B cell (primary cell): ENCODE measurements at regions not wholly inside any gene's neighbourhood (a gene's known extent, or its start where the extent isn't known, plus 50 kb on each side); places are given as distances from the start of the nearest gene placed in this dataset.

Source experiments
- ATAC-seq: fragments of 200-7000 bp; cut with Tn5 transposase; one replicate; pipeline ENCODE4 v1.10.0; 2021; ENCODE audit warnings: low read depth, mild to moderate bottlenecking, moderate number of reproducible peaks, moderate library complexity
- CTCF ChIA-PET: fragments of 350-600 bp; sonication (Branson Sonifier 250); formaldehyde crosslinking; loops from one replicate; lab custom pipeline; 2021; ENCODE audit warnings: antibody characterized with exemption, inconsistent platforms; lab: Charles Lee
- POLR2A ChIA-PET: fragments of 350-600 bp; sonication (Branson Sonifier 250); formaldehyde crosslinking; loops from one replicate; lab custom pipeline; 2021; ENCODE audit warnings: antibody characterized with exemption; lab: Charles Lee
- DNase-seq: peaks from one replicate; pipeline ENCODE4 v3.0.0; 2013
- H2AFZ ChIP-seq: 2 replicates; pipeline ENCODE4 v1.6.1; 2012; ENCODE audit warnings: mild to moderate bottlenecking, low read depth, low read length; ENCODE audit not compliant: insufficient read depth, poor library complexity, severe bottlenecking
- H3K27ac ChIP-seq, 2 donors: 1 replicate in 1 of 2; 2 replicates in 1 of 2; pipeline ENCODE4 v1.5.1; 2012 to 2013; ENCODE audit warnings: low read length in 2 of 2, mild to moderate bottlenecking in 2 of 2, moderate library complexity in 1 of 2
- H3K27me3 ChIP-seq, 4 experiments: fragments of 200-600 bp in 1 of 4; sonication (generic) in 1 of 4; replicated peaks in 1 of 4; 1 replicate in 2 of 4; 2 replicates in 2 of 4; pipeline versions ENCODE4 v1.6.1 to v1.7.0; 2013 to 2016; ENCODE audit warnings: low read length in 3 of 4, mild to moderate bottlenecking in 2 of 4, mixed read lengths in 1 of 4, moderate library complexity in 1 of 4; ENCODE audit not compliant: insufficient read depth in 4 of 4, control insufficient read depth in 3 of 4; ENCODE audit errors: control extremely low read depth in 1 of 4
- H3K36me3 ChIP-seq, 2 experiments: replicated peaks in 1 of 2; 1 replicate in 1 of 2; 2 replicates in 1 of 2; pipeline versions ENCODE4 v1.6.1 to v1.7.1; 2013; ENCODE audit warnings: low read length in 1 of 2; ENCODE audit not compliant: insufficient read depth in 2 of 2, control insufficient read depth in 1 of 2; ENCODE audit errors: control extremely low read depth in 1 of 2, extremely low read depth in 1 of 2
- H3K4me1 ChIP-seq, 2 donors: fragments of 200-600 bp in 1 of 2; sonication (generic) in 1 of 2; 1 replicate in 1 of 2; 2 replicates in 1 of 2; pipeline versions ENCODE4 v1.5.1 to v1.6.1; 2013 to 2017; ENCODE audit warnings: low read length in 2 of 2; ENCODE audit not compliant: control insufficient read depth in 2 of 2, insufficient read depth in 2 of 2
- H3K4me2 ChIP-seq: replicated peaks from 2 replicates; pipeline ENCODE3; 2012; ENCODE audit warnings: mild to moderate bottlenecking, low read depth, low read length; ENCODE audit not compliant: poor library complexity, severe bottlenecking
- H3K4me3 ChIP-seq, 5 experiments: fragments of 200-600 bp in 1 of 5; sonication (generic) in 1 of 5; 1 replicate in 3 of 5; 2 replicates in 2 of 5; pipeline versions ENCODE4 v1.5.1 to v1.7.0; 2011 to 2016; ENCODE audit warnings: low read length in 4 of 5, mild to moderate bottlenecking in 4 of 5, low read depth in 2 of 5, control low read depth in 1 of 5, moderate library complexity in 1 of 5; ENCODE audit not compliant: insufficient read depth in 1 of 5; ENCODE audit errors: control extremely low read depth in 1 of 5, extremely low read depth in 1 of 5
- H3K79me2 ChIP-seq: fragments of 200-600 bp; sonication (generic); one replicate; pipeline ENCODE4 v1.6.0; 2016; ENCODE audit warnings: low read length; ENCODE audit not compliant: control insufficient read depth, insufficient read depth
- H3K9ac ChIP-seq: fragments of 200-600 bp; sonication (generic); 2 replicates; pipeline ENCODE4 v1.6.1; 2017; ENCODE audit warnings: mild to moderate bottlenecking, low read length, moderate library complexity
- H3K9me3 ChIP-seq, 3 donors: one replicate each; pipeline versions ENCODE4 v1.6.1 to v1.7.1; 2013; ENCODE audit warnings: low read length in 2 of 3; ENCODE audit not compliant: control insufficient read depth in 2 of 3, insufficient read depth in 1 of 3; ENCODE audit errors: control extremely low read depth in 1 of 3
- H4K20me1 ChIP-seq: 2 replicates; pipeline ENCODE4 v1.6.0; 2012; ENCODE audit warnings: mild to moderate bottlenecking, low read length; ENCODE audit not compliant: insufficient read depth, control insufficient read depth, poor library complexity, severe bottlenecking
- H3K27ac Mint-ChIP-seq: one replicate; pipeline ENCODE4 v1.8.0; 2021; ENCODE audit warnings: mixed read lengths
- H3K27me3 Mint-ChIP-seq: one replicate; pipeline ENCODE4 v1.8.0; 2021; ENCODE audit warnings: mixed read lengths
- H3K4me1 Mint-ChIP-seq: one replicate; pipeline ENCODE4 v1.8.0; 2021; ENCODE audit warnings: mixed read lengths
- H3K4me3 Mint-ChIP-seq: one replicate; pipeline ENCODE4 v1.8.0; 2021; ENCODE audit warnings: mixed read lengths
- H3K9me3 Mint-ChIP-seq: one replicate; pipeline ENCODE4 v1.8.0; 2022; ENCODE audit warnings: mixed read lengths; ENCODE audit not compliant: insufficient read depth
- CTCF ChIP-seq: fragments of 200-600 bp; IDR thresholded peaks from one replicate; pipeline ENCODE4 v1.8.0; 2022; ENCODE audit warnings: antibody characterized with exemption, mild to moderate bottlenecking
- EZH2 ChIP-seq: IDR thresholded peaks from 2 replicates; pipeline ENCODE4 v1.6.1; 2012; ENCODE audit warnings: borderline replicate concordance, low read depth, mild to moderate bottlenecking, moderate library complexity, low read length; ENCODE audit not compliant: insufficient read depth, poor library complexity, severe bottlenecking
- WGBS: methylation state at CpG from one replicate; pipeline ENCODE4 v1.1.5; 2013; ENCODE audit warnings: missing lambda C conversion rate; ENCODE audit not compliant: insufficient coverage; 5-methylcytosine and 5-hydroxymethylcytosine counted together
- intact Hi-C: fragments of 100-400 bp; cut with micrococcal nuclease; formaldehyde crosslinking; loops from one replicate; pipeline ENCODE4 v1.10.0; 2022

GRCh38 chrX:20414762-20415445, 148.2 kb upstream of the RPS6KA3 start:
- Mint-ChIP-seq H3K27me3 (no peaks in the 10 kb centered on the region), H3K27ac (no peak overlapping the region), H3K9me3 (no peaks in the 10 kb centered on the region), H3K4me3 (no peak overlapping the region), H3K4me1 (peaks cover 38% of the 10 kb centered on the region)
- intact Hi-C loops = loop anchor here (5.0 kb wide), 1 partner anchor 38 kb away; no protein-coding TSS in a partner anchor
- ChIA-PET POLR2A (interaction anchor here (0.6 to 1.0 kb wide), 5 partner anchors 20 to 215 kb away, joined by 3 to 5 read pairs (median 4); no protein-coding TSS in a partner anchor), CTCF (no interaction called here)
- 88% methylated on average over 1 of the region's 9 CpGs for WGBS
- H3K36me3 ChIP-seq = no peaks in the 10 kb centered on the region
- ATAC-seq (no peak), DNase-seq (no peak)
- TF ChIP-seq EZH2 (no peak), CTCF (no peak)
- H3K4me2 ChIP-seq = no peak overlapping the region
- H3K79me2 ChIP-seq = no peaks in the 10 kb centered on the region
- no peak overlapping the region for H3K9ac ChIP-seq
- no peak overlapping the region for H2AFZ ChIP-seq
- no peaks in the 10 kb centered on the region for H4K20me1 ChIP-seq
- H3K27ac ChIP-seq = no peak overlapping the region
- no peaks in the 10 kb centered on the region for H3K9me3 ChIP-seq
- H3K27me3 ChIP-seq = no peaks in the 10 kb centered on the region
- peaks cover 32 to 38% of the 10 kb centered on the region in 2 donors for H3K4me1 ChIP-seq
- H3K4me3 ChIP-seq = no peak overlapping the region

GRCh38 chrX:20414066-20414465, 147.4 kb upstream of the RPS6KA3 start:
- H3K4me3 Mint-ChIP-seq = no peak overlapping the region
- Histone ChIP-seq H3K9me3 (no peaks in the 10 kb centered on the region), H3K4me2 (peak overlapping the region; percentile 67), H3K79me2 (no peaks in the 10 kb centered on the region), H3K4me1 (peaks cover 30 to 33% of the 10 kb centered on the region in 2 donors), H3K4me3 (no peak overlapping the region), H2AFZ (peak overlapping the region; percentile 66), H3K27me3 (no peaks in the 10 kb centered on the region), H3K27ac (peak overlapping the region in 1 of 2 donors; percentile 79), H3K9ac (no peak overlapping the region), H4K20me1 (no peaks in the 10 kb centered on the region), H3K36me3 (no peaks in the 10 kb centered on the region)
- WGBS = 100% methylated on average over 1 of the region's 2 CpGs
- no peak for TF ChIP-seq EZH2
- no peak for TF ChIP-seq CTCF
- intact Hi-C loops = loop anchor here (5.0 kb wide), 1 partner anchor 37 kb away; no protein-coding TSS in a partner anchor
- CTCF ChIA-PET = no interaction called here
- ATAC-seq (no peak), DNase-seq (no peak)
- peaks cover 35% of the 10 kb centered on the region for H3K4me1 Mint-ChIP-seq
- no peaks in the 10 kb centered on the region for H3K9me3 Mint-ChIP-seq
- POLR2A ChIA-PET = interaction anchor here (0.7 to 1.0 kb wide), 4 partner anchors 39 to 214 kb away, joined by 3 to 5 read pairs (median 4); no protein-coding TSS in a partner anchor
- H3K27me3 Mint-ChIP-seq = no peaks in the 10 kb centered on the region
- peak overlapping the region; percentile 70 for H3K27ac Mint-ChIP-seq
